ENCODE measurements at regions not wholly inside any gene's neighbourhood (a gene's known extent, or its start where the extent isn't known, plus 50 kb on each side); places are given as distances from the start of the nearest gene placed in this dataset.

DNA sequence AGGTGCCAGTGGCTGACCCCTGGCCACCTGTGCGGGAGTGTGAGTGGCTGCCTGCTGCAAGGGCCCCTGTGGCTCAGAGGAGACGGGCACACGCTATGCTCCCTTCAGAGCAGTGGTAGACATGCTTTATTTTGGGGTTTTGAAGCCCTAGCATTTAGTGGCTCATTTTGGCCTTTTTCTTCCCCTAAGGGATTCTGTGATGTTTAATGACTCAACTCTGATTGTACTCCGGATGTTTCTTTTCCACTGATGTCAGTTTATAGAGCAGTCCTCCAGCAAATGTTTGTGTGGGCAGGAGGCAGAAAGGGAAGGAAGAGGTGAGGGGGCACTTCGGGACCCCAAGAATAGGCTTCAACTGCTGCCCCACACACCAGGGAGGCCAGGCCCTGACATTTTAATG is 288.9 kb upstream of the C2CD4B start:
- TF ChIP-seq EP300 (IDR thresholded peaks at IDR 0.05; ENCODE audit: borderline replicate concordance) (no peak), CEBPB (IDR thresholded peaks at IDR 0.05) (no peak), RAD21 (IDR thresholded peaks at IDR 0.05; ENCODE audit: low read depth) (no peak), TCF12 (IDR thresholded peaks at IDR 0.05; ENCODE audit: low read depth) (no peak), TAF1 (IDR thresholded peaks at IDR 0.05; ENCODE audit: low read depth) (no peak)
- TF ChIP-seq, protein P1, sequence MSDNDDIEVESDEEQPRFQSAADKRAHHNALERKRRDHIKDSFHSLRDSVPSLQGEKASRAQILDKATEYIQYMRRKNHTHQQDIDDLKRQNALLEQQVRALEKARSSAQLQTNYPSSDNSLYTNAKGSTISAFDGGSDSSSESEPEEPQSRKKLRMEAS (IDR thresholded peaks at IDR 0.05) = no peak
